ENCODE measurements at regions not wholly inside any gene's neighbourhood (a gene's known extent, or its start where the extent isn't known, plus 50 kb on each side); places are given as distances from the start of the nearest gene placed in this dataset.
"Not testable (repeated sequence)": the region's sequence is repeated elsewhere in the genome, so short reads cannot be mapped to it uniquely, and the experiment has no call there.

- no peak for DNase-seq (ENCODE audit: low read depth, low spot score)
Measured at GRCh38 chr9:120338340-120338739, 241.6 kb downstream of the CDK5RAP2 start.

DNA sequence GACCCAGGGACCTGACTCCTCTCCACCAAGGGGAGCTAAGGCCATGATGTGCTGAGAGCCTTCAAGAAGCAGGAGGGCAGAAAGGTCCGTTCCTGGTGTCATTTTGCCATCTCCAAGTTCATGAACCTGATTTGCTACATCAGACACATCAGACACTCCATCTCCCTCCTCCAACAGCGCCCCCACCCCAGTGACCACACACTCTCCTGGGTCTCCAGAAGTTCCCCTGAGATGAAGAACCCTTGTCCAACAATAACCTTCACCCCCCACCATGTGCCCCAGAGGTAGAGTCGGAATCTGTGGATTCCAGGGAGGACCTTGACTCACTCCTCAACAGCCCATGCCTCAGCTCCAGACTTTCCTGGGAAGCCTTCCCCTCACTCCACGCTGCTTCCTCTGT, 242.8 kb downstream of the CDK5RAP2 start:
- no peak for DNase-seq (ENCODE audit: low read depth, low spot score)

- no peak for DNase-seq (ENCODE audit: low read depth, low spot score)
Measured at GRCh38 chr9:120336753-120337090, 243.2 kb downstream of the CDK5RAP2 start.

- no peak for DNase-seq (ENCODE audit: low read depth, low spot score)
Measured at GRCh38 chr9:120336021-120336752, 243.8 kb downstream of the CDK5RAP2 start.

GRCh38 chr9:120331913-120332312, 248.1 kb downstream of the CDK5RAP2 start:
- DNase-seq (ENCODE audit: low read depth, low spot score) = no peak

DNA sequence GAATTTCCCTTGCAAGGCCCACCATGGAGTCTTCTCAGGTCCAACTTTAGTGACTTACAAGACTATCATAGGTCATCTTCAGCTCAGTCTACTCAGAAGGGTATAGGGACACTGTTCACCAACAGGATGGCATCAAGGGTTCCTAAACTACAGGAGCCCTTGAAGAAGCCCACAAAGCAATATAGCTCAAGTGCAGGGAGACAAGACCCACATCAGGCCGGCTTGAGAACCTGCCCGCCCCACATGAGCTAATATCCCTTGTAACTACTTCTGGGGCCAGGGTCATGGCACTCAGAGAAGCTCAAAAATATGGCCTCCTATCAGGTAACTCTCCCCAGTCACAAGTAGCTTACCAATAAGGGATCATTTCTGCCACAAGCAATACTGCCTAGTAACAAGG, 249.9 kb downstream of the CDK5RAP2 start:
- DNase-seq (ENCODE audit: low read depth, low spot score) = no peak

GRCh38 chr9:120327322-120327721, 252.6 kb downstream of the CDK5RAP2 start:
- DNase-seq (ENCODE audit: low read depth, low spot score) = no peak

- no peak for DNase-seq (ENCODE audit: low read depth, low spot score)
Measured at GRCh38 chr9:120326049-120326693, 253.8 kb downstream of the CDK5RAP2 start.

- DNase-seq (ENCODE audit: low read depth, low spot score) = peak; percentile 85
Measured at GRCh38 chr9:120324996-120325642, 254.8 kb downstream of the CDK5RAP2 start.

GRCh38 chr9:120324461-120324860, 255.5 kb downstream of the CDK5RAP2 start:
- no peak for DNase-seq (ENCODE audit: low read depth, low spot score)

DNA sequence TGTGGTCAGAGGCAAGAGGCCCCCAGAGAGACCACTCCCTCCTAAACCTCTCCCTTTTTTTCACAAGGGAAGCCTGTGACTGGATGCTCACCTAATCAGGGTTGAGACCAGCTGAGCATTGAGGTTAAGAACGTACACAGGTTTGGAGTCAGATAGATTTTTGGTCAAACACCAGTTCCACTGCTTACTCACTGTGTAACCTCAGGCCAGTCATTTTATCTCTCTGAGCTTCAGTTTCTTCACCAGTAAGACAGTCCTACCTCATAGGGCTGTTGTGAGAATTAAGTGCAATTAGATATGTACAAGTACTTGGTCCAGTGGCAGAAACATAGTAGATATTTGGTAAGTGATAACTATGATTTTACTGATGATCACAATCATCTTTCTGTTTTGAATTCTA, 256.8 kb downstream of the CDK5RAP2 start:
- DNase-seq (ENCODE audit: low read depth, low spot score) = no peak

GRCh38 chr9:120319452-120319851, 260.5 kb downstream of the CDK5RAP2 start:
- DNase-seq (ENCODE audit: low read depth, low spot score) = no peak

DNA sequence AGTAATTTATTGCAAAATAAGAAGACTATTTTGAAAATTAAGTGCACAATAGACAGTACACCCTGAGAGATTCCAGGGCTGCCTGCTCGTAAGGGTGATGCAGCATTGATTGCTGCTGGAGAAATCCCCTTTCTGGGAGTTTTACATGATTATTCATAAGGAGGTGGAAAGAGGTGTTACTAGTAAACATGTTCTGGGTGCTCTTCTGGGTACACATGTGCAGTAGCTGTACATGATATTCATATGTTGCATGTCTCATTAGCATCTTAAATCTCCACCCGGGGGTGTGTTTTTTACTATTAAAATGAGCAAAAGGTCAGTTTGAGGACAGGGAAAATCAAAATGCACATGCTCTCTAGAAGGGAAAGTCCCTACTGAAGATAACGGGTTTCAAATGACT, 264.8 kb downstream of the CDK5RAP2 start:
- DNase-seq (ENCODE audit: low read depth, low spot score) = no peak

DNA sequence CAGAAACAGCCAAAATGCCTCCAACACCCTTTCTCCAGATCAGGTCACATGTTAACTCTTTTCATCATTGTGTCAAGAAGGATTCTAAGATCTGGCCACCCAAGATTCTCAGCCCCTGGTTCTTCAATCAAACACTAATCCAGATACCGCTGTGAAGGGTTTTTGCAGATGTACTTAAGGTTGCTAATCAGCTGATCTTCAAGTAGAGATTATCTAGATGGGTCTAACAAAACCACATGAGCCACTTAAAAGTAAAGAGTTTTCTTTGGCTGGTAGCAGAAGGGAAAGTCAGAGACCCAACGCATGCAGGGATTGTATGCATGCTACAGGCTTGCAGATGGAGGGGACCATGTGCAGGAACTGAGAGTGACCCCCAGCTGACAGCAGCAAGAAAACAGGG, 267.9 kb downstream of the CDK5RAP2 start:
- DNase-seq (ENCODE audit: low read depth, low spot score) = no peak

DNA sequence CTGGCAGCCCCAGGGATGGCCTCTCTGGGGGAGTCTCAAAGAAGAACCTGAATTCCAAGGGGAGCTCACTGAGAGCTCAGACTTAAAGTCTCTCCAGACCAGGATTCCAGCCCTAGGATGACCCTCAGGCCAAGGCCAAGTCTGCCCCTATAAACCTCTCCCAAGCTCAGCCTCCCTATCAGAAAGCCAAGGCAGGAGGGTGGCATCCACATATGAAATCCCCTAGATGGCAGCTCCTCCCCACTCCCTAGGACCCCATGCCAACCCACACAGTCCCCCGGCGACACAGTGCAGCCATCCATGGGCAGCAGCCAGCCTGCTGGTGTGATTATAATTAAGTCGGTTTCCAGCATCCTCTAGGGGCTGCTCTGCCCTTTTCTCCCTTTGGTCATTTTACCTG, 269.9 kb downstream of the CDK5RAP2 start:
- no peak for DNase-seq (ENCODE audit: low read depth, low spot score)

- peak; percentile 14 for DNase-seq (ENCODE audit: low read depth, low spot score)
Measured at GRCh38 chr9:120308495-120308894, 271.5 kb downstream of the CDK5RAP2 start.

- no peak for DNase-seq (ENCODE audit: low read depth, low spot score)
Measured at GRCh38 chr9:120307599-120307998, 272.4 kb downstream of the CDK5RAP2 start.

DNA sequence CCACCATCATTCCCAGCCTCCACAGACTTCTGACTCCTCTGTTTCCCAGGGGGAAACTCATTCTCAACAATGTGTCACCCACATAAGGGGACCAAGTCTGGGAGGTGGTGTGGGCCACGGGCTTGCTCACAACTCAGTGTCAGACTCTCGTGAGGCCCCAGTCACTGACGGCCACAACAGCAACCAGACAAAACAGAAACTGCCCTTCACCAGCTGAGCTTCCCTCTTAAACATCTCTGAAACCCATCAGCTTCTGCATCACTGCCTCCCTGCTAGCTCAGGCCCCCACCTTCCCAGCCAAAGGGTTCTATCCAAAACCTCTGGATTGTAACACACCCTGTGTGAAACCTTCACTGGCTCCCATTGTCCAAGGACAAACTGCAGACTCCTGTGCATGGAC, 273.4 kb downstream of the CDK5RAP2 start:
- no peak for DNase-seq (ENCODE audit: low read depth, low spot score)

GRCh38 chr9:120306088-120306487, 273.9 kb downstream of the CDK5RAP2 start:
- DNase-seq (ENCODE audit: low read depth, low spot score) = no peak

DNA sequence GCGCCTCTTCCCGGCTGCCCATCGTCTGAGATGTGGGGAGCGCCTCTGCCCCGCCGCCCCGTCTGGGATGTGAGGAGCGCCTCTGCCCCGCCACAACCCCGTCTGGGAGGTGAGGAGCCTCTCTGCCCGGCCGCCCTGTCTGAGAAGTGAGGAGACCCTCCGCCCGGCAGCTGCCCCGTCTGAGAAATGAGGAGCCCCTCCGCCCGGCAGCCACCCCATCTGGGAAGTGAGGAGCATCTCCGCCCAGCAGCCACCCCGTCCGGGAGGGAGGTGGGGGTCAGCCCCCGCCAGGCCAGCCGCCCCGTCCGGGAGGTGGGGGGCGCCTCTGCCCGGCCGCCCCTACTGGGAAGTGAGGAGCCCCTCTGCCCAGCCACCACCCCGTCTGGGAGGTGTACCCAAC, 275.1 kb downstream of the CDK5RAP2 start:
- not testable (repeated sequence) for DNase-seq (ENCODE audit: low read depth, low spot score)

GRCh38 chr9:120303519-120303918, 276.4 kb downstream of the CDK5RAP2 start:
- DNase-seq (ENCODE audit: low read depth, low spot score) = no peak

GRCh38 chr9:120299785-120300184, 280.2 kb downstream of the CDK5RAP2 start:
- no peak for DNase-seq (ENCODE audit: low read depth, low spot score)

- DNase-seq (ENCODE audit: low read depth, low spot score) = no peak
Measured at GRCh38 chr9:120294003-120294402, 286.0 kb downstream of the CDK5RAP2 start.
